ENCODE measurements at regions not wholly inside any gene's neighbourhood (a gene's known extent, or its start where the extent isn't known, plus 50 kb on each side); places are given as distances from the start of the nearest gene placed in this dataset.

GRCh38 chr12:90020436-90020835 is 311.8 kb upstream of the ATP2B1 start:
- no peaks in the 10 kb centered on the region for H3K27me3 ChIP-seq (ENCODE audit: control insufficient read depth, insufficient read depth, low read length)
- H3K36me3 ChIP-seq (ENCODE audit: control insufficient read depth, insufficient read depth, low read length), result no peaks in the 10 kb centered on the region
- no peak for DNase-seq (ENCODE audit: low read depth)
- ChIA-PET CTCF (interaction anchor here (1.1 kb wide), 1 partner anchor 11 kb away, joined by 3 read pairs; no protein-coding TSS in a partner anchor), POLR2A (no interaction called here)
- no peak overlapping the region for H3K4me3 ChIP-seq (ENCODE audit: low read depth, low read length)
- TF ChIP-seq CTCF (IDR thresholded peaks at IDR 0.05; ENCODE audit: insufficient read depth, low read depth, low read length), result no peak

GRCh38 chr12:90020014-90020413 is 311.4 kb upstream of the ATP2B1 start:
- Histone ChIP-seq H3K4me3 (ENCODE audit: low read depth, low read length) (no peak overlapping the region), H3K27me3 (ENCODE audit: control insufficient read depth, insufficient read depth, low read length) (no peaks in the 10 kb centered on the region), H3K36me3 (ENCODE audit: control insufficient read depth, insufficient read depth, low read length) (no peaks in the 10 kb centered on the region)
- ChIA-PET POLR2A (interaction anchor here (0.6 kb wide), 1 partner anchor 20 kb away, joined by 3 read pairs; no protein-coding TSS in a partner anchor), CTCF (interaction anchor here (1.1 kb wide), 1 partner anchor 10 kb away, joined by 3 read pairs; no protein-coding TSS in a partner anchor)
- no peak for TF ChIP-seq CTCF (IDR thresholded peaks at IDR 0.05; ENCODE audit: insufficient read depth, low read depth, low read length)
- DNase-seq (ENCODE audit: low read depth), result peak; percentile 50

- Histone ChIP-seq H3K27me3 (ENCODE audit: control insufficient read depth, insufficient read depth, low read length) (no peaks in the 10 kb centered on the region), H3K36me3 (ENCODE audit: control insufficient read depth, insufficient read depth, low read length) (no peaks in the 10 kb centered on the region), H3K4me3 (ENCODE audit: low read depth, low read length) (no peak overlapping the region)
- ChIA-PET POLR2A (no interaction called here), CTCF (interaction anchor here (0.7 kb wide), 1 partner anchor 455 kb away, joined by 3 read pairs; no protein-coding TSS in a partner anchor)
- no peak for DNase-seq (ENCODE audit: low read depth)
- TF ChIP-seq CTCF (IDR thresholded peaks at IDR 0.05; ENCODE audit: insufficient read depth, low read depth, low read length), result no peak
These were observed 308.7 kb upstream of the ATP2B1 start for GRCh38 chr12:90017316-90017715.

GRCh38 chr12:90015228-90015627 is 306.6 kb upstream of the ATP2B1 start:
- ChIA-PET POLR2A (no interaction called here), CTCF (no interaction called here)
- no peak for DNase-seq (ENCODE audit: low read depth)
- Histone ChIP-seq H3K27me3 (ENCODE audit: control insufficient read depth, insufficient read depth, low read length) (no peaks in the 10 kb centered on the region), H3K4me3 (ENCODE audit: low read depth, low read length) (no peak overlapping the region), H3K36me3 (ENCODE audit: control insufficient read depth, insufficient read depth, low read length) (no peaks in the 10 kb centered on the region)
- TF ChIP-seq CTCF (IDR thresholded peaks at IDR 0.05; ENCODE audit: insufficient read depth, low read depth, low read length), result no peak

- CTCF ChIA-PET, result no interaction called here
These were observed 304.8 kb upstream of the ATP2B1 start for GRCh38 chr12:90013409-90013808.

More at GRCh38 chr12:90013409-90013808, 304.8 kb upstream of the ATP2B1 start:
- no peak overlapping the region for H3K4me3 ChIP-seq (ENCODE audit: low read depth, low read length)
- H3K36me3 ChIP-seq (ENCODE audit: control insufficient read depth, insufficient read depth, low read length), result no peaks in the 10 kb centered on the region
- TF ChIP-seq CTCF (IDR thresholded peaks at IDR 0.05; ENCODE audit: insufficient read depth, low read depth, low read length), result peak; percentile 14; the same call in 1 of the 2 replicates
- no peak for DNase-seq (ENCODE audit: low read depth)
- H3K27me3 ChIP-seq (ENCODE audit: control insufficient read depth, insufficient read depth, low read length), result no peaks in the 10 kb centered on the region
- POLR2A ChIA-PET, result no interaction called here

All from BJ (cell line).